H9 (cell line): ENCODE measurements at regions not wholly inside any gene's neighbourhood (a gene's known extent, or its start where the extent isn't known, plus 50 kb on each side); places are given as distances from the start of the nearest gene placed in this dataset.

Source experiments
- DNase-seq: peaks from one replicate; pipeline ENCODE4 v3.0.0-alpha.2; 2017
- H2AFZ ChIP-seq: one replicate; pipeline ENCODE4 v1.6.1; 2013; ENCODE audit warnings: mild to moderate bottlenecking, low read length, control low read depth, moderate library complexity
- H2AK5ac ChIP-seq: 2 replicates; pipeline ENCODE4 v1.6.1; 2013; ENCODE audit warnings: low read length, control low read depth, mixed read lengths; ENCODE audit not compliant: insufficient read length
- H2BK120ac ChIP-seq: one replicate; pipeline ENCODE4 v1.6.1; 2013; ENCODE audit warnings: low read depth, mild to moderate bottlenecking, low read length, control low read depth, inconsistent platforms; ENCODE audit not compliant: poor library complexity, severe bottlenecking
- H2BK12ac ChIP-seq: 2 replicates; pipeline ENCODE4 v1.6.1; 2013; ENCODE audit warnings: low read length, control low read depth, mixed read lengths, low read depth; ENCODE audit not compliant: insufficient read length
- H2BK15ac ChIP-seq: 2 replicates; pipeline ENCODE4 v1.6.1; 2013; ENCODE audit warnings: low read depth, low read length, control low read depth
- H2BK20ac ChIP-seq: one replicate; pipeline ENCODE4 v1.6.1; 2013; ENCODE audit warnings: low read depth, mild to moderate bottlenecking, low read length, control low read depth, inconsistent platforms; ENCODE audit not compliant: poor library complexity, severe bottlenecking
- H2BK5ac ChIP-seq: 2 replicates; pipeline ENCODE4 v1.6.1; 2013; ENCODE audit warnings: low read length, control low read depth, mixed read lengths; ENCODE audit not compliant: insufficient read length
- H3K14ac ChIP-seq: 2 replicates; pipeline ENCODE4 v1.6.1; 2013; ENCODE audit warnings: low read length, control low read depth; ENCODE audit not compliant: insufficient read depth
- H3K18ac ChIP-seq: 2 replicates; pipeline ENCODE4 v1.6.1; 2013; ENCODE audit warnings: low read depth, mild to moderate bottlenecking, mixed read lengths, low read length, control low read depth; ENCODE audit not compliant: insufficient read length
- H3K23ac ChIP-seq: 2 replicates; pipeline ENCODE4 v1.6.1; 2013; ENCODE audit warnings: low read length, control low read depth, mixed read lengths, low read depth; ENCODE audit not compliant: insufficient read length
- H3K23me2 ChIP-seq: 2 replicates; pipeline ENCODE4 v1.6.1; 2013; ENCODE audit warnings: low read depth, mild to moderate bottlenecking, mixed read lengths, low read length, control low read depth; ENCODE audit not compliant: insufficient read length, poor library complexity, severe bottlenecking
- H3K27ac ChIP-seq: 2 replicates; pipeline ENCODE4 v1.5.1; 2013; ENCODE audit warnings: low read length, control low read depth, mixed read lengths, low read depth; ENCODE audit not compliant: insufficient read length
- H3K27me3 ChIP-seq: 2 replicates; pipeline ENCODE4 v1.6.1; 2013; ENCODE audit warnings: low read length, control low read depth, inconsistent platforms; ENCODE audit not compliant: insufficient read depth
- H3K4ac ChIP-seq: 2 replicates; pipeline ENCODE4 v1.6.1; 2013; ENCODE audit warnings: low read depth, mild to moderate bottlenecking, control low read depth, inconsistent platforms, low read length, moderate library complexity
- H3K4me1 ChIP-seq: 2 replicates; pipeline ENCODE4 v1.6.1; 2013; ENCODE audit warnings: low read length, control low read depth, inconsistent platforms; ENCODE audit not compliant: insufficient read depth
- H3K4me2 ChIP-seq: 2 replicates; pipeline ENCODE4 v1.6.1; 2013; ENCODE audit warnings: low read length, control low read depth, mixed read lengths; ENCODE audit not compliant: insufficient read length, insufficient read depth
- H3K56ac ChIP-seq: 2 replicates; pipeline ENCODE4 v1.6.1; 2013; ENCODE audit warnings: low read depth, mild to moderate bottlenecking, mixed read lengths, low read length, control low read depth; ENCODE audit not compliant: insufficient read length
- H3K79me1 ChIP-seq: 2 replicates; pipeline ENCODE4 v1.6.1; 2013; ENCODE audit warnings: low read depth, mild to moderate bottlenecking, moderate library complexity, low read length, control low read depth, inconsistent platforms; ENCODE audit not compliant: insufficient read depth, poor library complexity, severe bottlenecking
- H3K79me2 ChIP-seq: 2 replicates; pipeline ENCODE4 v1.6.1; 2013; ENCODE audit warnings: low read length, control low read depth, inconsistent platforms; ENCODE audit not compliant: insufficient read depth
- H3K9ac ChIP-seq: 2 replicates; pipeline ENCODE4 v1.6.1; 2013; ENCODE audit warnings: low read length, control low read depth, mixed read lengths; ENCODE audit not compliant: insufficient read length; ENCODE audit errors: extremely low read depth
- H3K9me3 ChIP-seq: one replicate; pipeline ENCODE4 v1.6.1; 2013; ENCODE audit warnings: low read depth, low read length, inconsistent platforms; ENCODE audit not compliant: control insufficient read depth
- H3T11ph ChIP-seq: one replicate; pipeline ENCODE4 v1.6.1; 2013; ENCODE audit warnings: mild to moderate bottlenecking, low read length, control low read depth, inconsistent platforms
- H4K20me1 ChIP-seq: one replicate; pipeline ENCODE4 v1.6.1; 2013; ENCODE audit not compliant: control insufficient read depth, insufficient read length, insufficient read depth
- H4K5ac ChIP-seq: 2 replicates; pipeline ENCODE4 v1.6.1; 2013; ENCODE audit warnings: low read depth, mild to moderate bottlenecking, mixed read lengths, low read length, control low read depth; ENCODE audit not compliant: insufficient read length
- H4K8ac ChIP-seq: replicated peaks from 2 replicates; pipeline ENCODE4 v1.6.1; 2013; ENCODE audit warnings: low read length, control low read depth, mixed read lengths, low read depth; ENCODE audit not compliant: insufficient read length
- H4K91ac ChIP-seq: 2 replicates; pipeline ENCODE4 v1.6.1; 2013; ENCODE audit warnings: low read depth, mild to moderate bottlenecking, moderate library complexity, mixed read lengths, low read length, control low read depth; ENCODE audit not compliant: insufficient read length
- H3K27ac Mint-ChIP-seq, 3 experiments: 2 replicates in 2 of 3; 3 replicates in 1 of 3; pipeline ENCODE4 v1.8.0; 2020 to 2021; ENCODE audit warnings: mixed read lengths in 3 of 3, mild to moderate bottlenecking in 1 of 3, moderate library complexity in 1 of 3
- H3K27me3 Mint-ChIP-seq: 2 replicates; pipeline ENCODE4 v1.8.0; 2021; ENCODE audit warnings: low read depth, mild to moderate bottlenecking, moderate library complexity, mixed read lengths
- H3K36me3 Mint-ChIP-seq, 3 experiments: 2 replicates in 2 of 3; 3 replicates in 1 of 3; pipeline ENCODE4 v1.8.0; 2020 to 2021; ENCODE audit warnings: low read depth in 3 of 3, mixed read lengths in 3 of 3; ENCODE audit not compliant: insufficient read depth in 1 of 3
- H3K4me1 Mint-ChIP-seq, 2 experiments: 2 replicates each; pipeline ENCODE4 v1.8.0; 2020; ENCODE audit warnings: mixed read lengths in 2 of 2
- H3K4me3 Mint-ChIP-seq, 2 experiments: 2 replicates in 1 of 2; 3 replicates in 1 of 2; pipeline ENCODE4 v1.8.0; 2020 to 2021; ENCODE audit warnings: mild to moderate bottlenecking in 2 of 2, mixed read lengths in 2 of 2, moderate library complexity in 1 of 2
- H3K9me3 Mint-ChIP-seq, 2 experiments: 2 replicates in 1 of 2; 3 replicates in 1 of 2; pipeline ENCODE4 v1.8.0; 2020; ENCODE audit warnings: mild to moderate bottlenecking in 2 of 2, mixed read lengths in 2 of 2, moderate library complexity in 1 of 2
- CTCF ChIP-seq: fragments of 200-600 bp; sonication (generic); conservative IDR thresholded peaks from 3 replicates; pipeline ENCODE4 v1.8.0; 2021; ENCODE audit warnings: antibody characterized with exemption, mild to moderate bottlenecking
- WGBS: extraction: QIAGEN DNeasy Blood & Tissue Kit; methylation state at CpG from one replicate; pipeline ENCODE4 v1.1.7; 2013; ENCODE audit warnings: missing lambda C conversion rate, low lambda C conversion rate, mixed read lengths; ENCODE audit not compliant: insufficient read length; ENCODE audit errors: extremely low coverage; 5-methylcytosine and 5-hydroxymethylcytosine counted together

- Histone ChIP-seq H2AK5ac (no peak overlapping the region), H3K18ac (no peak overlapping the region), H3K23ac (no peak overlapping the region), H4K8ac (no peak overlapping the region), H2BK120ac (no peak overlapping the region), H3K4ac (no peak overlapping the region), H3T11ph (no peak overlapping the region), H3K27me3 (no peaks in the 10 kb centered on the region), H3K79me1 (no peaks in the 10 kb centered on the region), H2BK12ac (no peak overlapping the region), H3K23me2 (no peaks in the 10 kb centered on the region), H3K4me1 (no peaks in the 10 kb centered on the region), H3K9me3 (no peaks in the 10 kb centered on the region), H2BK5ac (no peak overlapping the region), H3K9ac (no peak overlapping the region), H4K91ac (no peak overlapping the region), H3K4me2 (no peak overlapping the region), H3K79me2 (no peaks in the 10 kb centered on the region), H3K27ac (no peak overlapping the region), H2AFZ (no peak overlapping the region), H4K5ac (no peak overlapping the region), H3K56ac (no peak overlapping the region), H3K14ac (no peak overlapping the region), H2BK15ac (no peak overlapping the region), H4K20me1 (no peaks in the 10 kb centered on the region), H2BK20ac (no peak overlapping the region)
- peaks cover 15% of the 10 kb centered on the region for H3K27me3 Mint-ChIP-seq
- H3K4me1 Mint-ChIP-seq: no peaks in the 10 kb centered on the region
- no peak overlapping the region for H3K27ac Mint-ChIP-seq
- H3K4me3 Mint-ChIP-seq: no peak overlapping the region
- no CpG with 5 or more reads among the region's 1 CpG for WGBS
- peaks cover 0 to 8% (median 0%) of the 10 kb centered on the region in 3 experiments; a peak in 1 of 7 replicates for H3K36me3 Mint-ChIP-seq
- no peak for TF ChIP-seq CTCF
- peaks cover 8 to 9% of the 10 kb centered on the region in 2 experiments; a peak in 4 of 5 replicates for H3K9me3 Mint-ChIP-seq
- no peak for DNase-seq
Observed at GRCh38 chr20:23195636-23196035, 109.5 kb upstream of the CD93 start.
